Common myeloid progenitor, CD34-positive (primary cell): ENCODE measurements at regions not wholly inside any gene's neighbourhood (a gene's known extent, or its start where the extent isn't known, plus 50 kb on each side); places are given as distances from the start of the nearest gene placed in this dataset.
"Not testable (repeated sequence)": the region's sequence is repeated elsewhere in the genome, so short reads cannot be mapped to it uniquely, and the experiment has no call there.

Experiments used
- CTCF ChIA-PET: fragments of 350-600 bp; sonication (Branson Sonifier 250); formaldehyde crosslinking; loops from one replicate; lab custom pipeline; 2021; ENCODE audit warnings: antibody characterized with exemption; lab: Charles Lee
- POLR2A ChIA-PET: fragments of 350-600 bp; sonication (Branson Sonifier 250); formaldehyde crosslinking; loops from one replicate; lab custom pipeline; 2021; ENCODE audit warnings: antibody characterized with exemption; lab: Charles Lee
- DNase-seq, 3 donors: peaks; one replicate each; pipeline versions ENCODE4 v3.0.0 to v3.0.0-alpha.2; 2013
- H3K27ac ChIP-seq, 2 experiments: 1 replicate in 1 of 2; 2 replicates in 1 of 2; pipeline ENCODE4 v1.7.0; 2013; ENCODE audit warnings: inconsistent platforms in 2 of 2, low read length in 2 of 2, mild to moderate bottlenecking in 2 of 2, low read depth in 1 of 2, moderate library complexity in 1 of 2; ENCODE audit not compliant: severe bottlenecking in 2 of 2, insufficient read depth in 1 of 2, poor library complexity in 1 of 2
- H3K27me3 ChIP-seq, 5 experiments: replicated peaks in 2 of 5; 1 replicate in 3 of 5; 2 replicates in 2 of 5; pipeline versions ENCODE4 v1.6.1 to v1.7.0; 2013; ENCODE audit warnings: low read length in 4 of 5, mild to moderate bottlenecking in 2 of 5, moderate library complexity in 2 of 5, inconsistent platforms in 1 of 5; ENCODE audit not compliant: insufficient read depth in 5 of 5, control insufficient read depth in 4 of 5
- H3K36me3 ChIP-seq, 4 experiments: 1 replicate in 2 of 4; 2 replicates in 2 of 4; pipeline versions ENCODE4 v1.6.1 to v1.7.0; 2013; ENCODE audit warnings: low read length in 3 of 4, control low read depth in 1 of 4, mild to moderate bottlenecking in 1 of 4; ENCODE audit not compliant: control insufficient read depth in 4 of 4, insufficient read depth in 4 of 4
- H3K4me1 ChIP-seq, 4 experiments: 1 replicate in 3 of 4; 2 replicates in 1 of 4; pipeline versions ENCODE4 v1.6.1 to v1.7.1; 2013; ENCODE audit warnings: low read length in 3 of 4, mild to moderate bottlenecking in 3 of 4, control low read depth in 1 of 4, inconsistent platforms in 1 of 4, moderate library complexity in 1 of 4; ENCODE audit not compliant: control insufficient read depth in 4 of 4, insufficient read depth in 4 of 4; ENCODE audit errors: control extremely low read depth in 1 of 4
- H3K4me3 ChIP-seq, 7 experiments: 1 replicate in 4 of 7; 2 replicates in 3 of 7; pipeline versions ENCODE4 v1.5.1 to v1.7.0; 2013; ENCODE audit warnings: mild to moderate bottlenecking in 7 of 7, low read length in 6 of 7, moderate library complexity in 6 of 7, inconsistent platforms in 2 of 7, low read depth in 2 of 7, control low read depth in 1 of 7; ENCODE audit not compliant: insufficient read depth in 4 of 7, control insufficient read depth in 1 of 7; ENCODE audit errors: extremely low read depth in 1 of 7
- H3K9me3 ChIP-seq, 5 experiments: 1 replicate in 4 of 5; 2 replicates in 1 of 5; pipeline versions ENCODE4 v1.6.1 to v1.7.1; 2013; ENCODE audit warnings: low read length in 4 of 5, mild to moderate bottlenecking in 2 of 5, inconsistent platforms in 1 of 5, low read depth in 1 of 5, moderate library complexity in 1 of 5; ENCODE audit not compliant: control insufficient read depth in 4 of 5, insufficient read depth in 2 of 5; ENCODE audit errors: control extremely low read depth in 1 of 5
- WGBS: methylation state at CpG from one replicate; pipeline ENCODE4 v1.1.5; 2013; ENCODE audit not compliant: insufficient coverage; 5-methylcytosine and 5-hydroxymethylcytosine counted together

DNA sequence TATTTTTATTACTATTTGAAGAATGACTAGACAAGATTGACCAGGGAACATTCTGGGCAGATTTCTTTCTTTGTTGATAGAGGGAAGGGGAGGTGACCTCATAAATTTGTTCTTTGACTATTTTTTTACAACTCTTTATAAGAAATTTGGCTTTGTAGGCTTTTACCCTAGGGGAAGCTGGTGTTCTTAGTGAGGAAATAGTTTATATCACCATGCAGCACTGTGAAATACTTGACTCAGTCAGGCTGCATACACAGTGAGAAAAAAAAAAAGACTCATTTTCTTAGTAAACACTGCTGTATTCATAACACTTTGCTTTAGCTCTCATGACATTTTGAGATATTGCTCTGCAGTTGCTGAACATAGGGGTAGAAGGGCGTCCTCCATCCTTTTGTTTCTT, 336.6 kb upstream of the PIK3R1 start:
- ChIA-PET POLR2A (no interaction called here), CTCF (interaction anchor here (1.0 kb wide), 1 partner anchor 39 kb away, joined by 4 read pairs; no protein-coding TSS in a partner anchor)
- 67% methylated on average over 1 of the region's 1 CpG for WGBS
- no peaks in the 10 kb centered on the region for H3K4me1 ChIP-seq
- no peak overlapping the region for H3K4me3 ChIP-seq
- no peaks in the 10 kb centered on the region for H3K9me3 ChIP-seq
- DNase-seq = no peak
- no peaks in the 10 kb centered on the region for H3K36me3 ChIP-seq
- H3K27me3 ChIP-seq = no peaks in the 10 kb centered on the region
- no peak overlapping the region for H3K27ac ChIP-seq

GRCh38 chr5:67876371-67876770, 339.2 kb upstream of the PIK3R1 start:
- ChIA-PET POLR2A (no interaction called here), CTCF (no interaction called here)
- no peaks in the 10 kb centered on the region for H3K27me3 ChIP-seq
- H3K27ac ChIP-seq = no peak overlapping the region
- no peak overlapping the region for H3K4me3 ChIP-seq
- DNase-seq = no peak
- no peaks in the 10 kb centered on the region for H3K4me1 ChIP-seq
- H3K36me3 ChIP-seq = no peaks in the 10 kb centered on the region
- H3K9me3 ChIP-seq = no peaks in the 10 kb centered on the region

DNA sequence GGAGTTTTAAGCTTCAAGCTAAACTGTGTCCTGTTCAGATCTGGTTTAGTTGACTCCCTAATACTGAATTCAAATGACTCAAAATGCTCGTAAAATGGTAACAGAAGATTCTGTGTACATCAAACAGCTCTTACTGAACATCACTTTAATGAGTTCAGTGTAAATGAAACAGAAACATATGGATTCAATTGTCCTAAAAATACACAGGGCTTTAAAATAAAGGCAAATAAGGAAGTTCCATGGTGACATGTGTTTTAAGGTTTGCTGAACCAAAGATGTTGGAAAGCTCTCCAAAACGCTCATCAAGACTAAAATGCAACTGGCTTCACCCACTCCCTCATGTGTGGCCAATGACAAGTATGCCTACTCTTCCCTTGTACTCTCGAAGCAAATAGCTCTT, 340.0 kb upstream of the PIK3R1 start:
- no peaks in the 10 kb centered on the region for H3K27me3 ChIP-seq
- ChIA-PET CTCF (no interaction called here), POLR2A (no interaction called here)
- no peaks in the 10 kb centered on the region for H3K9me3 ChIP-seq
- no peaks in the 10 kb centered on the region for H3K4me1 ChIP-seq
- H3K36me3 ChIP-seq = no peaks in the 10 kb centered on the region
- 92% methylated on average over 3 of the region's 3 CpGs for WGBS
- no peak for DNase-seq
- no peak overlapping the region for H3K4me3 ChIP-seq
- H3K27ac ChIP-seq = no peak overlapping the region

DNA sequence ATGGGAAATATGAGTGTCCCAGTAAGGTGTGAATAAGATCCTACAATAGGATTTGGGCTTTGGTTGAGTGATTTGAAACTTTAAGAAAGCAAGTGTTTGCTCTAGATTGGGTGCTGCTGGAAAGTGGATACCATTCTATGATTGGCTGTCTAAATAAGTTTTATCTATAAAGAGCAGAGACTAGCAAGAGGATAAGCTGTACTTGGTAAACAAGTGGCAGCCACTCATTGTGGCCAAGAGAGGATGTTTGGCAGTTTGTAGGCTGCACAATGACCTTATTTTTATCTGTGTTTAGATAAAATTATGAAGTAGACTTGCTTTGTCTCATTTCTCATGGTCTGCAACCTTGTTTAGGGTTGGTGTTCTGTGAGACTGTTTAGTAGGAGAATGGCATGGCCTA, 341.6 kb upstream of the PIK3R1 start:
- H3K4me3 ChIP-seq = no peak overlapping the region
- POLR2A ChIA-PET = no interaction called here
- peak in 1 of 3 donors; percentile 15 for DNase-seq
- no peaks in the 10 kb centered on the region for H3K27me3 ChIP-seq
- H3K4me1 ChIP-seq = no peaks in the 10 kb centered on the region
- no peaks in the 10 kb centered on the region for H3K9me3 ChIP-seq
- CTCF ChIA-PET = no interaction called here
- H3K27ac ChIP-seq = no peak overlapping the region
- no peaks in the 10 kb centered on the region for H3K36me3 ChIP-seq

- no peak overlapping the region for H3K4me3 ChIP-seq
- no peaks in the 10 kb centered on the region for H3K36me3 ChIP-seq
- H3K27me3 ChIP-seq = no peaks in the 10 kb centered on the region
- no peak overlapping the region for H3K27ac ChIP-seq
- CTCF ChIA-PET = no interaction called here
- DNase-seq = no peak
- no peaks in the 10 kb centered on the region for H3K9me3 ChIP-seq
- H3K4me1 ChIP-seq = no peaks in the 10 kb centered on the region
- WGBS = 80% methylated on average over 1 of the region's 3 CpGs
- POLR2A ChIA-PET = no interaction called here
These were observed 344.9 kb upstream of the PIK3R1 start for GRCh38 chr5:67870662-67871061.

DNA sequence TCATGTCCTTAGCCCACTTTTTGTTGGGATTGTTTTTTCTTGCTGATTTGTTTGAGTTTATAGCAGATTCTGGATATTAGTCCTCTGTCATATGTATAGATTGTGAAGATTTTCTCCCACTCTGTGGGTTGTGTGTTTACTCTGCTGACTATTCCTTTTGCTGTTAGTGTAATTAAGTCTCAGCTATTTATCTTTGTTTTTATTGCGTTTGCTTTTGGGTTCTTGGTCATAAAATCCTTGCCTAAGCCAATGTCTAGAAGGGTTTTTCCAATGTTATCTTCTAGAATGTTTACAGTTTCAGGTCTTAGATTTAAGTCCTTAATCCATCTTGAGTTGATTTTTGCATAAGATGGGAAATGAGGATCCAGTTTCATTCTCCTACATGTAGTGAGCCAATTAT, 351.2 kb upstream of the PIK3R1 start:
- POLR2A ChIA-PET, H3K4me1 ChIP-seq, CTCF ChIA-PET, H3K9me3 ChIP-seq, DNase-seq, H3K36me3 ChIP-seq, H3K4me3 ChIP-seq, H3K27me3 ChIP-seq, H3K27ac ChIP-seq: not testable (repeated sequence)
- no CpG with 5 or more reads among the region's 1 CpG for whole genome bisulfite sequencing

DNA sequence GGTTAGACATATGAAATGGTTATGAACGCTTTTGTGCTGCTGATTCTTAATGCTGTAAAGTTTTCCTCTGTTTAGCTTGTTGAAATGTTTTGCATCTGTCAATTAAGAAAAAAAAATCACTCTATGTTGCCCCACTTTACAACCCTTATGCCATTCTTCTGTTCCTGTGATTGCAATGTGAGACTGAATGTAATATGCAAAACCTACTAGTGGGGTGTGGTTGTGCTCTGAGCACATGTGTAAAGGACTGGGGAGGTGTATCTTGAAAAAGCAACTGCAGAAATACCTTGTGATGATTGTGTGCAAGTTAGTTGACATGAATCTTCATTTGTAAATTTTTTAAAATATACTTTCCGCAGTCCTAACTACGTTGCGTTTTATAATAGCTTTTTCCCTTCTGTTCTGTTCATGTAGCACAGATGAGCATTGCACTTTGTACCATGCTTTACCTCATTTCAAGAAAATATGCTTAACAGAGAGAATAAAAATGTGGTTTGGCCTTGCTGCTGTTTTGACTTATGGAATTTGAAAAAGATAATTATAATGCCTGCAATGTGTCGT, 357.0 kb upstream of the PIK3R1 start:
- H3K27ac ChIP-seq = no peak overlapping the region
- ChIA-PET CTCF (no interaction called here), POLR2A (no interaction called here)
- peaks cover 0 to 1% (median 0%) of the 10 kb centered on the region in 5 experiments for H3K9me3 ChIP-seq
- WGBS = no CpG with 5 or more reads among the region's 5 CpGs
- H3K4me1 ChIP-seq = no peaks in the 10 kb centered on the region
- H3K27me3 ChIP-seq = no peaks in the 10 kb centered on the region
- H3K4me3 ChIP-seq = no peak overlapping the region
- no peaks in the 10 kb centered on the region for H3K36me3 ChIP-seq
- no peak for DNase-seq
